ENCODE measurements at regions not wholly inside any gene's neighbourhood (a gene's known extent, or its start where the extent isn't known, plus 50 kb on each side); places are given as distances from the start of the nearest gene placed in this dataset.

DNA sequence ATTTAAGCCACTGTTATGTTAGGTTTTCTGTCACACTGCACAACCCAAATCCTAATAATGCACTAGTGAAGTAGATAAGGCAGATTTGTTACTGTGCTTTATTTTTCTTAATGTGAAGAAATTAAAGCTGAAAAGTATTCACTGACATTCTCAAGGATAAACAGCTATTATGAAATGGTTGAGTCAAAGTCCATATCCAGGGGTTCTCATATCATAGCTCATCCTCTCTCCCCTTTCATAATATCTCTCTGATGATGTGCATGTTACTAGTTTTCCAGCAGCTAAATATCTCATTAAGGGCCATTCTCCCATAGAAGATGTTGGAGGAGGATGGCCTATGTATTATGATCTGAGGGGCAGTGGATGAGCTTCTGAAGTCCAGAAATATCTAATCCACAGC is 53.6 kb upstream of the CCDC190 start:
- no peak for DNase-seq (ENCODE audit: low read depth)
- no peak for TF ChIP-seq POLR2A (IDR thresholded peaks at IDR 0.05; ENCODE audit: extremely low read depth, insufficient read length)
- H3K4me3 ChIP-seq (ENCODE audit: low read depth, low read length): no peak overlapping the region

DNA sequence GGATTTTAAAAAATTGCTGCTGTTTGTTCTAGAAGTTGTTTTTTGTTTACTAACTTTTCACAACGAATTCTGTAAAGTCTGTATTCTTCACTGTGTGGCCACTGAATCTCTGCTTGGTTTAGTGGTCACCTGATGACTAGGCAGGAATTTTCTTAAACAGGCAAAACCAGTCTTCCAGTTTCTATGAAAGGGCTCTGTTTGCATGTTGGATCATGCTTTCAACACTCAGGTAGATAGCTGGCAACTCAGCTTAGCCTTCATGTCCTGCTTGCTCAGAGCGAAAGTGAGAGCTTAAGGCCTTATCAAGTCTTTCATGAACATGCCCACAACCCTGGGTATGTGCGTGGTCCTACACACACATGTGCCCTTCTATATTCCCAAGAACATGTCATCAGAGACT is 52.4 kb upstream of the CCDC190 start:
- TF ChIP-seq, protein P1, sequence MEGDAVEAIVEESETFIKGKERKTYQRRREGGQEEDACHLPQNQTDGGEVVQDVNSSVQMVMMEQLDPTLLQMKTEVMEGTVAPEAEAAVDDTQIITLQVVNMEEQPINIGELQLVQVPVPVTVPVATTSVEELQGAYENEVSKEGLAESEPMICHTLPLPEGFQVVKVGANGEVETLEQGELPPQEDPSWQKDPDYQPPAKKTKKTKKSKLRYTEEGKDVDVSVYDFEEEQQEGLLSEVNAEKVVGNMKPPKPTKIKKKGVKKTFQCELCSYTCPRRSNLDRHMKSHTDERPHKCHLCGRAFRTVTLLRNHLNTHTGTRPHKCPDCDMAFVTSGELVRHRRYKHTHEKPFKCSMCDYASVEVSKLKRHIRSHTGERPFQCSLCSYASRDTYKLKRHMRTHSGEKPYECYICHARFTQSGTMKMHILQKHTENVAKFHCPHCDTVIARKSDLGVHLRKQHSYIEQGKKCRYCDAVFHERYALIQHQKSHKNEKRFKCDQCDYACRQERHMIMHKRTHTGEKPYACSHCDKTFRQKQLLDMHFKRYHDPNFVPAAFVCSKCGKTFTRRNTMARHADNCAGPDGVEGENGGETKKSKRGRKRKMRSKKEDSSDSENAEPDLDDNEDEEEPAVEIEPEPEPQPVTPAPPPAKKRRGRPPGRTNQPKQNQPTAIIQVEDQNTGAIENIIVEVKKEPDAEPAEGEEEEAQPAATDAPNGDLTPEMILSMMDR (IDR thresholded peaks at IDR 0.05; ENCODE audit: low read depth, low read length): no peak
- TF ChIP-seq MYC (IDR thresholded peaks at IDR 0.05; ENCODE audit: low read depth, low read length): no peak
- TF ChIP-seq, protein P2, sequence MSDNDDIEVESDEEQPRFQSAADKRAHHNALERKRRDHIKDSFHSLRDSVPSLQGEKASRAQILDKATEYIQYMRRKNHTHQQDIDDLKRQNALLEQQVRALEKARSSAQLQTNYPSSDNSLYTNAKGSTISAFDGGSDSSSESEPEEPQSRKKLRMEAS (IDR thresholded peaks at IDR 0.05; ENCODE audit: low read depth, low read length): no peak
- no peak for TF ChIP-seq POLR2A (IDR thresholded peaks at IDR 0.05; ENCODE audit: extremely low read depth, insufficient read length)
- H3K4me3 ChIP-seq (ENCODE audit: low read depth, low read length): no peak overlapping the region
- DNase-seq (ENCODE audit: low read depth): no peak

DNA sequence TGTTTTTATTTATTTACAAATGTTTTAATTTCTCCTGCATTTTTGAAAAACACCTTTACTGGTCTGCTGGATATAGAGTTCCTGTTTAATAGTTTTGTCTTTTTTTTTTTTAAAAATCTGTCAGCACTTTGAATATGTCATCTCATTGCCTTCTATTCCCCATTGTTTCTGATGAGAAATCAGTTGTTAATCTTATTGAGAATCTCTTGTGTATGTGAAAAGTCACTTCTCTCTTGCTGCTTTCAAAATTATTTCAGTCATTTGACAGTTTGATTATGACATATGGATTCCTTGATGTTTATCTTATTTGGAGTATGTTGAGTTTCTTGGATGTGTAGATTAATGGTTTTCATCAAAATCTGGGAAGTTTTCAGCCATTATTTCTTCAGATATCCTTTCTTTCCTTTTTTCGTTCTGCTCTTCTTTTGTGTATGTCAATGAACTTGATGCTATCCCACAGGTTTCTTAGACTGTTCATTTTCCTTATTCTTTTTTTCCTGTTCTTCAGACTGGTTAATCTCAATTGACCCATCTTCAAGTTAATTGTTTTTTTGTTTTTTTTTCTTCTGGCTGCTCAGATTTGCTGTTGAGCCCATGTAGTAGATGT is 51.2 kb upstream of the CCDC190 start:
- TF ChIP-seq POLR2A (IDR thresholded peaks at IDR 0.05; ENCODE audit: extremely low read depth, insufficient read length) (no peak), MYC (IDR thresholded peaks at IDR 0.05; ENCODE audit: low read depth, low read length) (no peak)
- TF ChIP-seq, protein P2 (IDR thresholded peaks at IDR 0.05; ENCODE audit: low read depth, low read length): no peak
- TF ChIP-seq, protein P1 (IDR thresholded peaks at IDR 0.05; ENCODE audit: low read depth, low read length): no peak
- H3K4me3 ChIP-seq (ENCODE audit: low read depth, low read length): no peak overlapping the region
- no peak for DNase-seq (ENCODE audit: low read depth)

All from NB4 (cell line).